GM21786 (cell line): ENCODE measurements at regions not wholly inside any gene's neighbourhood (a gene's known extent, or its start where the extent isn't known, plus 50 kb on each side); places are given as distances from the start of the nearest gene placed in this dataset.
"Not testable (repeated sequence)": the region's sequence is repeated elsewhere in the genome, so short reads cannot be mapped to it uniquely, and the experiment has no call there.

Source experiments
- ATAC-seq: cut with Tn5 transposase; IDR thresholded peaks from one replicate; pipeline ENCODE4 v1.9.1; 2021; ENCODE audit not compliant: unreplicated experiment

DNA sequence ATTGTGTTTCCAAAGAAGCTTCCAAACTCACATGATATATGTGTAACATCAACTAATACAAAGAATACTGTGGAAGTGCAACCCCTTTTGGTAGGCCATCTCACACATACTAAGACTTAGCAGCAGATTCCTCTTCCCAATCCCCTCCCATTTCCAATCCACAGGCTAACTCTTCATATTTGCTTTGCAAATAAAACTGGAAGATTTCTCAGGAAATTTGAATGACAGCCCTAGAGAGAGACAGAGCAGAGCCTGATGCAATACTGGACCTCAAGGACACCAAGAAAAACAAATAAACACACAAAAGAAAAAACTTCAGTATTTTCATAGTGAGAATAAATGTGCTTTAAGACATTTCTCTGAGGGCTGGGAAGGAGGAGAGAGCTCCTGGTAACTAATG lies 190.2 kb upstream of the BRINP3 start:
- no peak for ATAC-seq

- no peak for ATAC-seq
Observed at GRCh38 chr1:190679044-190679443, 201.4 kb upstream of the BRINP3 start.

GRCh38 chr1:190679454-190679853 lies 201.8 kb upstream of the BRINP3 start:
- no peak for ATAC-seq

GRCh38 chr1:190679983-190680382 lies 202.3 kb upstream of the BRINP3 start:
- ATAC-seq = no peak

DNA sequence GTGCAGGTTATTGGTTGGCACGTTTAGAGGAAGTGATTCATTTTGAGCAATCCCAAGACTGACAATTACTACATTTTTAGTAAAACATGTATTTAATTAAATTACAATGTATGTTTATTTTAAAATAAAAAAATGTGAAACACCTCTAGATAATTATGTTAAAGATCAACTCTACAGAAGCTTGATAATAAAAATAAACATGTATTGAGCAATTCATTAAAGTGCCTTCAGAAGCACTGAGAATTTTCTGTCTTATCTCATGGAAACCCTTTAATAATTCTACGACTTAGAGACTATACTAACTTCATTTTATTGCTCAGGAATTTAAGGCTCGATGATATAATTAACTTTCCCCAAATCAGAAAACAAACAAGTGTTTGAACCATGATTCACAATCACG lies 208.0 kb upstream of the BRINP3 start:
- ATAC-seq = no peak

GRCh38 chr1:190688096-190688495 lies 210.4 kb upstream of the BRINP3 start:
- no peak for ATAC-seq

- ATAC-seq = not testable (repeated sequence)
Observed at GRCh38 chr1:190698488-190698887, 220.8 kb upstream of the BRINP3 start.

GRCh38 chr1:190699165-190699564 lies 221.5 kb upstream of the BRINP3 start:
- no peak for ATAC-seq

DNA sequence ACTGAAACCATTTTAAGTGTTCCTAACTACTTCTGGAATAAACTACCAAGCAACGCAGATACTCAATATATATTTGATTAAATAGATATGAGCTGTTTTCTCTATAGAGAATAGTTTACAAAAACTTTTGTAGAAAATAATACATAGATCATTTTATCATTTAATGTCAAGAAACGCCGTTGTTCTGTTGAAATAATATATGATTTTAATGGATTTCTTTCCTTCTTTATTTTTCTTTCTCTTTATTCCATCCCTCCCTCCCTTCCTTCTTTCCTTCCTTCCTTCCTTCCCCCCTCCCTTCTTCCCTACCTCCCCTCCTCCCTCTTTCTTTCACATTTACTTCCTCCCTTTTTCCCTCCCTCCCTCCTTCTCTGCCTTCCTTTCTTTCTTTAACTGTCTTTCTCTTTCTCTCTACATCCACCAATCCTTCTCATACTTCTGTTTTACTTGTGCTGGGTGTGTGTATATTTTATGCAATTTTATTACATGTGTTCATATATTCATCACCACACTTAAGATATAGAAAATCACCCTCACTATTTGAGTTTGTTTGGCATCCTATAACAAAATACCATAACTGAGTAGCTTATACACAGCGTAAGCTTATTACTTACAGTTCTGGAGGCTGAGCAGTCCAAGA lies 230.9 kb upstream of the BRINP3 start:
- no peak for ATAC-seq

- no peak for ATAC-seq
Observed at GRCh38 chr1:190711069-190711468, 233.4 kb upstream of the BRINP3 start.

- ATAC-seq = no peak
Observed at GRCh38 chr1:190717055-190717454, 239.4 kb upstream of the BRINP3 start.

GRCh38 chr1:190736971-190737590 lies 259.4 kb upstream of the BRINP3 start:
- ATAC-seq = no peak

DNA sequence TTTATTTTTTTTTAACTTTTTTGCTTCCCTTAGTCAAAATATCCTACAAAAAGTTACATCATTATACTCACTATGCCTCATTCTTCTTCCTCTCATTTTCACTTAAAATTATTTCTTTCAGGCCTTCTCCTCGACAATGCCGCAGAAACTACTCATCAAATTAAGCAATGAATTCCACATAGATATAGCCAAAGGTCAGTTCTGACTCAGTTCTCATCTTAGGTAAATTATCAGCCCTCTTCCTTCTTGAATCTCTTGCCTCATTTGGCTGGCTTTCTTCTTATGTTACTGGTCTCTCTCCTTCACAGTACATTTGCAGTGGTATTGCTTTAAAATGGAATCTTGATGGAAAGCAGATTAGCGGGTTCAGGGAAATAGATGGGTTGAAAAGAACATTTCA lies 260.7 kb upstream of the BRINP3 start:
- no peak for ATAC-seq

DNA sequence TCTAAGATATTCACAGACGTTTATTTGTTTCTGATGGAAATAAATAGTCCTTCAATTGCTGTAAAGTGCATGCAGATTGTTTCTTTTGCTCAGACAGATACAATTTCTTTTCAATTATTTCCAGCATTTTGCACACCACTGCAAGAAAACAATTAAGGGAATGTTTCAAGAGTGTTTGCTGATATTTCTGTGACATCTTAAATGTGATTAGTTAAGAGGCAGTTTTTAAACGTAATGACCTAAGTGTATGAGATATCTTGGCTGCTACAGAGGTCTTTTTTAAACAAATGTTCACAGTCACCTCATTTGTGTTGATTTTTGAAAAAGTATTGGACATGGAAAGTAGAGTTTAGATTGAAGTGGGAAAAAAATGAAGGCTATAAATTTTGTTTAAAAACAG lies 262.3 kb upstream of the BRINP3 start:
- ATAC-seq = no peak

DNA sequence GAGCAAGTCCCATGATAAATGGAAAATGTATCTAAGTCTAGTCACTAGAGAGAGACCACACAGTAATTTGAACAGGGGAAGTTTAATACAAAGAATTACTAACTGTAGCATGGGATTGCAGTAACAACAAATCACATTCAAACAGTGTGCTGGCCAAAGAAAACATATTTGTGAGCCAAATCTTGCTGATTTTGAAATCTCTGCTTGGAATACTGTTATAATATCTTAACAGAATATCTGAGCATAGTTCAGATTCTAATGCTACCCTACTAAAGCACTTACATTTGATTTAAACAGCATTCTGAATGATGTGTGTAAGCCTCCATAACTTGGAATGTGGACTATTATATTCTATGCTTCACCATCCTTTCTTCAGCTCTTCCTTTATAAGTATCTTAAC lies 270.0 kb upstream of the BRINP3 start:
- no peak for ATAC-seq

- ATAC-seq = no peak
Observed at GRCh38 chr1:190752131-190752530, 274.5 kb upstream of the BRINP3 start.

- ATAC-seq = no peak
Observed at GRCh38 chr1:190754666-190755065, 277.0 kb upstream of the BRINP3 start.

GRCh38 chr1:190759807-190760206 lies 282.1 kb upstream of the BRINP3 start:
- ATAC-seq = peak; percentile 98

DNA sequence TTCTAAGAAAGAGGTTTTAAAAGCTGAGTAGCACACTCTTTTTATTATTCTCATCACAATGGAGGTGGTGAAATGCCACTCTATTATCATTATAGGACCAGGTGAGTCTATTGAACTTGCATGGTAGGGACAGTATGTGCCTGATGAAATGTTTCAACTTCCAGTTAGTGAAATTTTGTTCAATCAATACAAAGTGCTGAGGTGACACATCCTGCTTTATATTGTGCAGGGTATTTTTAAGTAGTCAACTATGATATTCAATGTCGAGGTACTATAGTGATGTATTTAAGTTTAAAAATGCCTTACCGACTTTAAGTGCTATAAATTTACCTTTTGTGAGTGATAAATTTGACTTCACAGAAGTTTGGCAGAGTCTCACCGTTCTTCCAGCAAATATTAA lies 284.7 kb upstream of the BRINP3 start:
- ATAC-seq = no peak

GRCh38 chr1:190792873-190793272 lies 315.2 kb upstream of the BRINP3 start:
- no peak for ATAC-seq

DNA sequence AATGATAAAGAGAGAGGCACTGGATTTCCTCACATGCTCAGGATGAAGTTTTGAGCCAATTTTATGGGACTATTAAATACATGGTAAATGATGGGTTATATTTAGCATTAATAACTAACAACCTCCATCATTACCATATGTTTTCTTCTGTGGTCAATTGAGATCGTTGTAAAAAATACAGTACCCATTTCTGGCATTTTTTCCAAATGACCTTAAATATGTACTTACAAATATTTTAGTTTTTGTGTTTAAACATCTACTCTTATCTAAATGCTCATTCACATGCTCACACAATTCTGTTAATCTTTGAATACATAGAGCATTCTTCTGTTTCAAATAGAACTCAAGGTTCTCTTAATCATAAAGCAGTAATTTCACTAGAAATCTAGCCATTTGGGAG lies 330.0 kb upstream of the BRINP3 start:
- ATAC-seq = no peak

- no peak for ATAC-seq
Observed at GRCh38 chr1:190808035-190808434, 330.4 kb upstream of the BRINP3 start.

- no peak for ATAC-seq
Observed at GRCh38 chr1:190809312-190809711, 331.6 kb upstream of the BRINP3 start.
